Bronchial epithelial cell (primary cell): ENCODE measurements at regions not wholly inside any gene's neighbourhood (a gene's known extent, or its start where the extent isn't known, plus 50 kb on each side); places are given as distances from the start of the nearest gene placed in this dataset.
A peak's percentile ranks its signal among the peaks of the same experiment; 100 is the strongest.

Experiments used
- DNase-seq: peaks from one replicate; pipeline ENCODE4 v3.0.0-alpha.2; 2010; ENCODE audit warnings: low read depth
- FAIRE-seq: peaks from 2 replicates; lab custom pipeline; 2011; peaks lifted over from hg19 to GRCh38; lab: Jason Lieb, UNC
- H3K27me3 ChIP-seq: 2 replicates; pipeline ENCODE4 v1.5.1; 2011; ENCODE audit warnings: low read length; ENCODE audit not compliant: control insufficient read depth, insufficient read depth
- H3K36me3 ChIP-seq: 2 replicates; pipeline ENCODE4 v1.5.1; 2011; ENCODE audit warnings: low read length; ENCODE audit not compliant: control insufficient read depth, insufficient read depth
- H3K4me3 ChIP-seq: 2 replicates; pipeline ENCODE4 v1.5.1; 2011; ENCODE audit warnings: mild to moderate bottlenecking, low read depth, low read length, control low read depth
- CTCF ChIP-seq: IDR thresholded peaks from 2 replicates; pipeline ENCODE4 v1.5.1; 2011; ENCODE audit warnings: mild to moderate bottlenecking, moderate library complexity, low read length, control low read depth, inconsistent platforms; ENCODE audit not compliant: insufficient read depth, severe bottlenecking

DNA sequence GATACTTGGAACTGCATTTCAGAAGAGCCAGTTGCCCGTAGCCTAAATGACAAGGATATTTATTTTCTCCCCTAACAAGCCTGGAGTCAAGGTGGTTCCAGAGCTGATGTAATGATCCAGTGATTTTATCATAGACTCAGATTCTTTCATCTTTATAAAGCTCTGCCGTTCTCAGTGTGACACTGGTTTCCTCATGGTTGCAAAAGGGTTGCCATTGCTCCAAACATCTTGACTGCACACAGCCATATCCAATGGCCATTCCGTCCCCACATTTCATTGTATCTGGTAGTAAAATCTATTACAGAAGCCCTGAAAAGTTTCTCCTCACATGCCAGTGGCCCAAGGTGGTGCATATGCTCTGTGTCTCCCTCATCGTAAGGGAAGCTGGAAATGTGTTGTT, 63.1 kb upstream of the SDK2 start:
- Histone ChIP-seq H3K27me3 (no peaks in the 10 kb centered on the region), H3K36me3 (no peaks in the 10 kb centered on the region), H3K4me3 (no peak overlapping the region)
- DNase-seq (no peak), FAIRE-seq (no peak)
- no peak for TF ChIP-seq CTCF

GRCh38 chr17:73710095-73710592, 65.9 kb upstream of the SDK2 start:
- peak; percentile 85 for TF ChIP-seq CTCF
- FAIRE-seq, result peak; percentile 70

DNA sequence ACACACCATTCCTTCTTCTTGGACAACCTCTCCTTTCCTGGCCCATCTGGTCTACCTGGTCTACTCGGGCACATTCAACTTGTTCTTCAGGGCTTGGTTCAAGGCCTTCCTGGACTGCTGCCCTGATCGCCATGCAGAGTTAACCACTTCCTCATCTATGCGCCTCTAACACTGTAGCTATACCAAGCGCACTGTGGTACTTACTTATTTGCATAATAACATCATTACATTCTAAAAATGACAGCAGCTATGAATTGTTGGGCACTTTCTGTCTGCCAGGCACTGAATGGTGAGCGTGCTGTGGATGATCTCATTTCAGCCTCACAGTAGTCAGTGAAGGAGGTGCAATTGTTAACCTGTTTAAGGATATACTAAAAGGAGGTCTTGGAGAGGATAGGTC, 66.9 kb upstream of the SDK2 start:
- FAIRE-seq (no peak), DNase-seq (no peak)
- Histone ChIP-seq H3K4me3 (no peak overlapping the region), H3K36me3 (no peaks in the 10 kb centered on the region), H3K27me3 (peaks cover 2% of the 10 kb centered on the region)
- no peak for TF ChIP-seq CTCF

More at GRCh38 chr17:73710095-73710592, 65.9 kb upstream of the SDK2 start:
- no peak overlapping the region for H3K4me3 ChIP-seq
- peak; percentile 63 for DNase-seq
- H3K27me3 ChIP-seq, result peaks cover 2% of the 10 kb centered on the region
- H3K36me3 ChIP-seq, result no peaks in the 10 kb centered on the region

- DNase-seq (no peak), FAIRE-seq (no peak)
- no peak for TF ChIP-seq CTCF
- Histone ChIP-seq H3K4me3 (no peak overlapping the region), H3K36me3 (no peaks in the 10 kb centered on the region), H3K27me3 (peaks cover 2% of the 10 kb centered on the region)
These were observed 67.7 kb upstream of the SDK2 start for GRCh38 chr17:73711916-73712315.

- no peak for TF ChIP-seq CTCF
- H3K4me3 ChIP-seq, result no peak overlapping the region
- no peaks in the 10 kb centered on the region for H3K36me3 ChIP-seq
- peak; percentile 70 for DNase-seq
- H3K27me3 ChIP-seq, result peaks cover 2% of the 10 kb centered on the region
- no peak for FAIRE-seq
These were observed 68.9 kb upstream of the SDK2 start for GRCh38 chr17:73713136-73713535.

DNA sequence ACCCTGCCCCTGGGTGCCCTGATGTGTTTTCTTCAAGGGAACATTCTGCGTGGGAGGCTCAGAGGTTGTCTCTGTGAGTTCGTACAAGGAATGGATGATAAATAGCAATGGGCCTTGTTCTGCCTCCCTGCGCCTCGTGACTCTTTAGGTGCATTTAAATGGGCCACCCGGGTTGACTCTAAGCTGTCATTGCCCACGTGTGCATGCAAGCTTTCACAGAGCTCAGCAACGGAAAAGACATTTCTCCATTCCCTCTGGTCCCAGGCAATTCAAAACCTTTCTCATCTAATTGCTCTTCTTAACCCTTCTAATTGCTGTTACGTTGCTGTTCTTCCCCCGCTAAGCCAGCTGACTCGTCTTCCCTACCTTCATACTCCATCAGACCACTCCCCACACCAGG, 71.5 kb upstream of the SDK2 start:
- no peak for TF ChIP-seq CTCF
- FAIRE-seq (no peak), DNase-seq (no peak)
- peaks cover 2% of the 10 kb centered on the region for H3K27me3 ChIP-seq
- H3K4me3 ChIP-seq, result no peak overlapping the region
- H3K36me3 ChIP-seq, result no peaks in the 10 kb centered on the region
